ENCODE measurements at regions not wholly inside any gene's neighbourhood (a gene's known extent, or its start where the extent isn't known, plus 50 kb on each side); places are given as distances from the start of the nearest gene placed in this dataset.
A peak's percentile ranks its signal among the peaks of the same experiment; 100 is the strongest.

DNA sequence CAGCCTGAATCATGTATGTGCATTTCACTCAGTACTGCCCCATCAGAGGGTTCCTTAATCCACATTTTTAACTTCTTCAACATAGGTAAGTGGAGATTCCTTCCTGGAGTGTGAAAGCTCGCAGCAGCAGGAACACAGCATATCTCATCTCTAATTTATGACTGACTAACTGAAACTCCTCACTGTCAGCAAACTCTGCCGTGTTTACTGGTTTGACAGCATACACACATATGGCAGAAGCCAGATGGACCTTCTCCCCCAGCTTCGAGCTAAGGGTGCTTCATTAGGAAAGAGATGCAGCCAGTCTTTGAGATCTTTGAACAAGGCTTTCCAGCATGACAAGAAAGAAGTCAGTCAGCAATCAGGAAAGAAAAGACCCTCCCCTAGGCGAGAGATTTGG is 200.3 kb upstream of the ACVR2A start:
- Histone ChIP-seq H3K27me3 (ENCODE audit: insufficient read depth, low read length) (no peaks in the 10 kb centered on the region), H2BK120ac (ENCODE audit: low read depth, low read length, poor library complexity, severe bottlenecking) (no peak overlapping the region), H3K27ac (ENCODE audit: insufficient read length, low read depth, low read length) (no peak overlapping the region), H2AFZ (ENCODE audit: low read length) (no peak overlapping the region), H3K9ac (ENCODE audit: extremely low read depth, insufficient read length, low read length) (no peak overlapping the region), H4K20me1 (ENCODE audit: control insufficient read depth, insufficient read depth, insufficient read length) (no peaks in the 10 kb centered on the region), H3K56ac (ENCODE audit: insufficient read length, low read depth, low read length) (no peak overlapping the region), H3K23ac (ENCODE audit: insufficient read length, low read depth, low read length) (no peak overlapping the region), H3K23me2 (ENCODE audit: insufficient read length, low read depth, low read length, poor library complexity, severe bottlenecking) (no peaks in the 10 kb centered on the region), H2BK12ac (ENCODE audit: insufficient read length, low read depth, low read length) (no peak overlapping the region), H2AK5ac (ENCODE audit: insufficient read length, low read length) (no peak overlapping the region), H2BK15ac (ENCODE audit: low read depth, low read length) (no peak overlapping the region), H3T11ph (ENCODE audit: low read length) (no peak overlapping the region), H3K4ac (ENCODE audit: low read depth, low read length) (no peak overlapping the region), H3K4me2 (ENCODE audit: insufficient read depth, insufficient read length, low read length) (no peak overlapping the region), H4K5ac (ENCODE audit: insufficient read length, low read depth, low read length) (no peak overlapping the region), H3K18ac (ENCODE audit: insufficient read length, low read depth, low read length) (no peak overlapping the region), H3K79me1 (ENCODE audit: insufficient read depth, low read depth, low read length, poor library complexity, severe bottlenecking) (no peaks in the 10 kb centered on the region), H3K4me1 (ENCODE audit: insufficient read depth, low read length) (peaks cover 2% of the 10 kb centered on the region), H3K79me2 (ENCODE audit: insufficient read depth, low read length) (no peaks in the 10 kb centered on the region), H4K8ac (replicated peaks; ENCODE audit: insufficient read length, low read depth, low read length) (no peak overlapping the region), H3K14ac (ENCODE audit: insufficient read depth, low read length) (no peak overlapping the region), H2BK20ac (ENCODE audit: low read depth, low read length, poor library complexity, severe bottlenecking) (no peak overlapping the region), H4K91ac (ENCODE audit: insufficient read length, low read depth, low read length) (no peak overlapping the region), H2BK5ac (ENCODE audit: insufficient read length, low read length) (no peak overlapping the region), H3K9me3 (ENCODE audit: control insufficient read depth, low read depth, low read length) (no peaks in the 10 kb centered on the region)
- WGBS (ENCODE audit: extremely low coverage, insufficient read length, low lambda C conversion rate), result no CpG with 5 or more reads among the region's 4 CpGs
- no peak for DNase-seq
- Mint-ChIP-seq H3K27ac (0 out of 7 replicates have a peak overlapping the region, but pooled peaks of 1 of the 3 experiments have one; percentile 47), H3K4me3 (no peak overlapping the region), H3K9me3 (no peaks in the 10 kb centered on the region; a peak in 1 of 5 replicates), H3K4me1 (peaks cover 56 to 58% of the 10 kb centered on the region in 2 experiments), H3K36me3 (ENCODE audit: insufficient read depth in 1 of 3, low read depth in 3 of 3) (peaks cover 0 to 5% (median 3%) of the 10 kb centered on the region in 3 experiments; a peak in 3 of 7 replicates), H3K27me3 (ENCODE audit: low read depth) (no peaks in the 10 kb centered on the region)
- no peak for TF ChIP-seq CTCF (conservative IDR thresholded peaks at IDR 0.05)
